WTC11 (cell line): ENCODE measurements at regions not wholly inside any gene's neighbourhood (a gene's known extent, or its start where the extent isn't known, plus 50 kb on each side); places are given as distances from the start of the nearest gene placed in this dataset.

ENCODE experiments used
- CTCF ChIP-seq: fragments of 200-600 bp; IDR thresholded peaks from 2 replicates; pipeline ENCODE4 v1.8.0; 2022; ENCODE audit warnings: antibody characterized with exemption
- E2F1 ChIP-seq: sonication (generic); formaldehyde crosslinking; IDR thresholded peaks from 2 replicates; pipeline ENCODE4 v1.8.0; 2022; ENCODE audit warnings: mild to moderate bottlenecking, missing genetic modification reagents
- ESRRA ChIP-seq: sonication (generic); formaldehyde crosslinking; IDR thresholded peaks from 2 replicates; pipeline ENCODE4 v1.8.1; 2022; ENCODE audit warnings: mild to moderate bottlenecking, missing genetic modification reagents, borderline replicate concordance
- FOXP1 ChIP-seq: sonication (generic); formaldehyde crosslinking; IDR thresholded peaks from 2 replicates; pipeline ENCODE4 v1.8.0; 2022; ENCODE audit warnings: missing genetic modification reagents, mild to moderate bottlenecking, moderate library complexity, borderline replicate concordance
- PREB ChIP-seq: sonication (generic); formaldehyde crosslinking; IDR thresholded peaks from 2 replicates; pipeline ENCODE4 v1.8.1; 2022; ENCODE audit warnings: mild to moderate bottlenecking, missing genetic modification reagents, moderate library complexity, borderline replicate concordance
- SP1 ChIP-seq: sonication (generic); formaldehyde crosslinking; conservative IDR thresholded peaks from 2 replicates; pipeline ENCODE4 v1.8.1; 2022; ENCODE audit warnings: missing genetic modification reagents
- ZNF425 ChIP-seq: fragments of 250-450 bp; sonication (Bioruptor Pico); conservative IDR thresholded peaks from 2 replicates; pipeline ENCODE4 v1.9.0; 2021; ENCODE audit warnings: mild to moderate bottlenecking

- TF ChIP-seq FOXP1 (CRISPR knock-in tag) (no peak), CTCF (no peak), SP1 (CRISPR knock-in tag) (no peak), ESRRA (CRISPR knock-in tag) (no peak), ZNF425 (CRISPR knock-in tag) (no peak), PREB (CRISPR knock-in tag) (no peak), E2F1 (CRISPR knock-in tag) (no peak)
Measured at GRCh38 chr5:14995229-14995628, 123.7 kb upstream of the ANKH start.
